Stimulated activated CD8-positive, alpha-beta memory T cell treated with anti-CD3 and anti-CD28 coated beads, Interleukin-7, amount 100 ng/mL, for 48 hours (primary cell): ENCODE measurements at regions not wholly inside any gene's neighbourhood (a gene's known extent, or its start where the extent isn't known, plus 50 kb on each side); places are given as distances from the start of the nearest gene placed in this dataset.
"Not testable (repeated sequence)": the region's sequence is repeated elsewhere in the genome, so short reads cannot be mapped to it uniquely, and the experiment has no call there.

Experiments
- DNase-seq, 2 donors: peaks; one replicate each; pipeline ENCODE4 v3.0.0-alpha.2; 2020; ENCODE audit warnings: low read depth in 1 of 2; ENCODE audit errors: extremely low read depth in 1 of 2

DNA sequence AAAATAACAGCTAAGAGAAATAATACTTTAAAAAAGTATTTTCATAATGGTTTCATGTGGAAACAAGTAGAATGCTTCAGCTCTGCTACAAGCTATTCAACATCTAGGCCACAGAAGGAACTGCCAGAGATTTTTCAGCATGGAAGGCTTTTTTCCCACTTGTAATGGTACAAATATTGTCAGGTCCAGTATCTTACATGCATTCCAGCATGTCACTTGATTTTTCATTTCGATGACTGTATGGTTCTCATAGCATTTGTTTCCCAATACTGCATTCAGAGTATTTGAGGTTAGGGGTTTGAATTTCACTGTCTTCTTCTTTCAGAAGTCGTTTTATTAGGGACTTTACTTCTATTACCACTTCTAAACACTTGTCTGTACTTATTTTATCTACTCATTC lies 1701.5 kb upstream of the FLRT2 start:
- no peak for DNase-seq

DNA sequence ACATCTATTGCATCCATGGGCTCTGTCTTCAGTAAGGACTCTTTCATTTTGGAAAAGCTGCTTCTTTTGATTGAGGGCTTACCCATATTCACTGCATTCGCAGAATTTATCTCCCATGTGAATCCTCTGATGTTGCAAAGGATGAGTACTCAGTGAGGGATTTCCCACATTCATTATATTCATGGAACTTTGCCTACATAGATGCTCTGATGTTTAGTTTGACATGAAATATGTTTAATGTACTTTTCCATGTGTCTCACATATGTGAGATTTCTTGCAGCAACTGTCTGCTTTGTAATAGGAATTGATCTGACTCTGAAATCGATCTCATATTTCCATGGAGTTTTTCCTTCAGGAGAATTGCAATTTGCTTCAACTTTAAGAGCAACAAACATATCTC lies 1699.6 kb upstream of the FLRT2 start:
- no peak for DNase-seq

DNA sequence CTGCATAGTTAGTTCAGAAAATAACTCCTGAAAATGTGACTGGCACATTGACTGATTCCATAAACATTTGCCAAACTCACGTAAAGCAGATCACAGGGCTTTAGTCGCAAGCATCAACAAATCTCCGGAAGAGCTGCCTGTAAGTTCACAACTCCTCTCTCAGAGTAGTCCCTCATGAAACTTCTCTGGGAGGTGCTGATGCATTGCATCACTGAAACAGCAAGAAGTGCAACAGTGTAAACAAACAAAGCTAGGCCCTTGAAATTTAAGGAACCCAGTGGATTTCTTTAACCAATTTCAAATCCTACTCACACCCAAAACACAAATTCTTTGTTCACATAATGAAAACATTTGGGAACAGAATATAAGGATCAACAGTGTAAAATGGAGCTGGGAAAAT lies 1691.7 kb upstream of the FLRT2 start:
- no peak for DNase-seq

DNA sequence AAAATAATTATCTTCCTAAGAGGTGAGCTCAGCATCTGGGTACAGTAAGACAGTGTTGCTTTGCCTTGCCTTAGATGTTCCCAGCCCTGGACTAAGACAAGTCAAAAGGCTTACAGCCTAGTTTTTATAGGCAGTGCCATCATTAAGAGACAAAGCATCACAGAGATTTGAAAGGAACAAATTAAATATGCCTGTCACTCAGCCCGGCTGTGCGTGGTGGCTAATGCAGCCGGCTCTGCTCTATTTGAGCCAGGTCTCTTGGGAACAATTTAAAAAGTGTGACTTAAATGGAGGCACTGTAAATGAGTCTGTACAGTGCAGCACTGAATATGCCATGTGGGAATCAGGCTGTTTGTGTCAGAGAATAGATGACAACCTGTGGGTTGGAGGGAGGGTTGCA lies 1687.4 kb upstream of the FLRT2 start:
- no peak for DNase-seq

DNA sequence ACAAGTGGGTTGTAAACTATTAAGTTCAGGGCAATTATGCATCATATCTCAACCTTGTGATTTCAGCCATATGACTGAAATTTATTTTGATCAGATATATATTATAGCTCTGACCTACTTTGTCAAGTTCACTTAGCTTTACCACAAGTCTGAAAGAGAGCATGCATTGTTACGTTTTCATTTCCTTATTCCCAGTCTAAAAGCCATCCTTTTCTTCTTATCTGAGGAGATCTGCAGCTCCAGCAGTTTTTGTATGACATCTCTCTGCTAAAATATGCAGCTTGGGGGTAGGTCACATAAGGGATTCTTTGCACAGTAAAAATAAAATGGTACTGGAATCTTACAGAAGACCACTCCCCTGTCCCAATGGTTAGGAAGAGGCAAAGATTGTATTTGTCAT lies 1682.8 kb upstream of the FLRT2 start:
- DNase-seq, result no peak

DNA sequence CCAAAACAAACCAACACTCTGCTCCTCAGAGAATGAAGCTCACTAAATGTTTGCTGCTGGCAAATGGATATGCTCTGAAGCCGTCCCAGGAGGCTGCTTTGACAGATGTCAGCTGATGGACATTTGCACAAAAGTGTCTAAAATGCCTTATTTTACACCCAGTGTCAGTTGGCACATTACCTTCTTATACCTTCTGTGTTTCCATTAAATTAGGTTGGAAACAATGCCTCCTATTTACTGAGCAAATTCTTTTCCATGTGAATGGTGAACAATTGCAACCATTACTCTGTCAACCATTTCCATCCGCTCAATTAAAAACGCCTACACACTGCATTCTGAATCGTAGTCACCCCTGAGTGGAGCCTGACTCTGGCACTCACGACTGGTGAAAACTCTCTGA lies 1679.9 kb upstream of the FLRT2 start:
- no peak for DNase-seq

DNA sequence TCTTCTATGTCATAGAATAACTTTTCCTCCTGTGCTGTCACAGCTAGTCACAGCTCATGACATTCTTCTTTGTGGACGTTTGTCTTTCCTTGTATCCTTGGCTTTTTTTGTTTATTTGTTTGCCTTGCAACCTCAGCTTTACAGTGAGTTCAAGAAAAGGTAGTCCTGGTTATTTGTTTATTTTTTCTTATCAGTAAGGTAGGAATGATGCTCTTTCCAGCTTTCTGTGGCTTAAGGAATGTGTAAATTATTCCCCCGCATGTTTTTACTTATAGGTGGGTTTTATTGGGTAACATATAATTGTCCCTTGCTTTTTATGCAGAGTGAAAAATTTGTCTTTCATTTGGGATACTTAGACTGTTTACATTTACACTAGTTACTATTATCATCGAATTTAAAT lies 1673.6 kb upstream of the FLRT2 start:
- no peak for DNase-seq

DNA sequence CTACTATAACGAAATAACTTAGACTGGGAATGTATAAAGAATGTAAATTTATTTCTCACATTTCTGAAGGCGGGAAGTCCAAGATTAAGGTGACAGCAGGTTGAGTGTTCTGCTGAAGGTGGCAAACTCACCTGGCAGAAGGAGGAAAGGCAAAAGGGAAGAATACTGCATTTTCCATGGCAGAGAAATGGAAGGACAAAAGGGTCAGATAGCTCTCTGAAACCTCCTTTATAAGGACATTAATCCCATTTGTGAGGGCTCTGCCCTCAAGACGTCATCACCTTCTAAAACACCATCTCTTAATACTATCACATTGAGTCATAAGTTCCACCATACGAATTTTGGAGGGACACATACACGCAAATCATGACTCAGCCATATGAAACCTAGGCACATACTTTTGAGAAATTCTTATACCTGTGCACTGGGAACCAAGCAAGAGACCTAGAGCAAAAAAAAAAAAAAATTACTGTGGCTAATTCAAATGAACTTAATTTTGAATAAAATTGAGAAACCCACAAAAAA lies 1669.3 kb upstream of the FLRT2 start:
- no peak for DNase-seq

DNA sequence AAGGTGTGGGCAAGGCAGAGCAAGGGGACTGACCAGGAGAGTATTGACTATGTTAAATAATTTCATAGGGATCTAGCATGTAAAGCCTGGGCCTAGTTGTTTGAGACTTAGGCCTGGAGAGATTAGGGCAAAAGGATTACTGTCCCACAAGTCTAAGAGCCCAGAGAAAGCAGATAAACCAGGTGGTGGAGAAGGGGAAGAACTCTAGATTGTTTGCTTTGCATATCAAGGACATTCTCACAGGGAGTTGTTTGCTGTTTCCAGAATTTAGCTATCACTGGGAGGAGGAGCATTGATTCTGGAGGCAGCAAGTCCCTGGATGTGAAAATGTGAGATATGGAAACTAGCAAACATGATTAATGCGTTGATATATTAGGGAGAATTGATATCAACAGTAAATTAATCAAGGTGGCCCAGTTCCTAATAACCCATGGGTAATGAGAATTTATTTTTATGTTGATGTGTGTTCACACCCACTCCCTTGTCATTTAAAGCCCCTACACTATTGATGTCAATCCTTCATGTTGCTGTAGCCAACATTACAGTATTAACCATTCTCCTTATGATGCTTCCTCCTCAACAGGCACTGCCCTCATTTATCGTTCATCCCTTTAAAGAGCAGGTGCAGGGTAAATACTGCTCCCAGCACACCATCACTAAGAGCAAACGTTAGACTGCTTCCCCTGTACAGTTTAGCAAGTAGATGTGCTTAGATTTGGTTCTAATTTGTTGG lies 1666.7 kb upstream of the FLRT2 start:
- no peak for DNase-seq

DNA sequence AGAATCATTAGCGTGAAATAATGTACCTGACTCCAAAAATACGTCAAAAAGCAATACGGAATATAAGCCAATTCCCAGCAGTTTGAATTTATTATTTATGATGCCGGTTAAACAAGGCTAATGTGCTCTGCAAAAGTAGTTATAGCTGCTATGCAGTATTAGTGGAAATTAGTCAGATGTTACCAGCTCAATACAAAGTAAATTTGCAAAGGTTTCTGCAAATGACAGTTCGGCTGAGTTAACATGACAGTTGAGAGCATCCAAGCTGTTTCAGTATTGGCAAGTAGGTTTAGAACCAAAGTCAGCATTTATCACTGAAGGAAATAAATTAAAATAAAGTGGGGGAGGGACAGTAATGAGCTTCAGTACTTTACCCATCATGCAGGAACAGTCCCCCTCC lies 1665.8 kb upstream of the FLRT2 start:
- DNase-seq, result no peak

DNA sequence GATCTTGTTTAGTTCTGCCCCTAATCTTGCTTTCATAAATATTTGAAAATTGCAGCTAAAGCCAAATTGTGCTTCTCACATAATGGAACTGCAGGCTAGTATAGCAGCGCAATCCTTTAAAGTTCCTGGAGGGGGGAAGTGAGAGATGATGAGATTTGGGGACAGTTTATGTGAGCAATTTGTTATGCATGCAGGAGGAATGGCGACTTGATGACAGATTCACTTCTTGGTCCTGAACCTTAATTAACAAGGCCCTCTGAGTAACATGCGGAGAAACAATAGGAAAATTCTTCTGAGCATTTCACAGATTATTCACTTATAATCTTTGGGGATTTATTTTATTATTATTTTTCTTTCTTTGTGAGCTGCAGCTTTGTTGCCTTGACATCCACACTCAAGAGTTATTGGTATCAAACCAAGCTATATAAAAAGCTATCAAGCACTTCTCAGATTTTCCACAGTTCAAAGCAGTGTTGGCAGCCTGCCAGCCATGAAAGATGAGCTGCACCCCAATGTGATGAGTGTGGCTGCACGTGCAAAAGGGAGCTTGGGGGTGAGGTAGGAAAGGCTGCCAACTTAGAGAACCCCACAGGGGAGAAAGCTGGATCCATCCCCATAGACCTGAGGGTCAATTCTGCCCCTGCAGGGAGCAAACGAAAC lies 1662.2 kb upstream of the FLRT2 start:
- no peak for DNase-seq

DNA sequence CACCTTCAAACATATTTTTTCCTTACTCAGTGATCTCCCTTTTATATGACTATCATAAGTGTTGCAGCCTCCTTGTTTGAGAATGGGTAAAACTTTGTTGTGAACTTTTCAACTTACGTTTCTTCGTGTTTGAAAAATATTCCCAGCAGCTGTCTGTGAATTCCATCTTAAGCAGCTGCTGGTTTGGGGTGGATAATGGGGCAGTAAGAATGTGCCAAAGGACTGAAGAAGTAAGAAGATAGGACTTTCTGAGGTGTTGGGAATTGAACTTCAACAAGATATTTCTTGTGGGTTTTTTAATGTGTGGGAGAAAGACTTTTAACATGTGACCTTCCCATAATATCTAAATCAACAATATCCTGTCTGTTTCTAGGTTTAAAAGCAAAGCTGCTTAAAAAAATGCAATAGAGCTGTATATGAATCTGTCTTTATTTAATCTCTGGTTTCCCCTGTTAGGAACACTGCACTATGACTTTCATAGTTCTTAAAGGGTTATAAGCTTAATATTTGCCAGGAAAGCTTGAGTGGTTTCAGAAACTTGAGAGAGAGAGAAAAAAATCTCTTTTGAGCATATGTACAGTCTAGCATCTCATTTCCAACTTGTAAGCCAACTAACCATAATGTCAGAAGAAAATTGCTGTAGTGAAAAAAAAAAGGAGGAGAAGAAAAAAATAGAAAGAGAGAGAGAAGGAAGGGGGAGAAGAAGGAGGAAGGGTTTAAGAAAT lies 1659.2 kb upstream of the FLRT2 start:
- no peak for DNase-seq

DNA sequence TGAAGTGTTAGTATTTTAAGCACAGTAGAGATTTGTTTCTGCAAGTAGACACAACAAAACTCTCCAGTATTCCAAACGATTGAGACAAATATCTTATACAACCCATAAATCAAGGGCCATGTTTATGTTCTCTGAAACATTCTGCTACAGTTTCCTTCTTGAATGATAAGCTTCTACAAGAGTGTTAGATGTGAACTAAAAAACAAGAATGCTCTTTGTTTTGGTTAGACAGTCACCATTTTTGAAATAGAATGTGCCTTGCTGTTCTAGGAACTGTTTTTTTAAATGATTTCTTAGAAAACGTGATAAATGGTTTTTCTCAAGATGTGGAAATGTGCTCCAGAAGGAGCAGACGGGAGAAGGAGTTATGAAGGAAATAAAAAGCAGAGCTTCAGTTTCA lies 1656.3 kb upstream of the FLRT2 start:
- DNase-seq, result no peak

DNA sequence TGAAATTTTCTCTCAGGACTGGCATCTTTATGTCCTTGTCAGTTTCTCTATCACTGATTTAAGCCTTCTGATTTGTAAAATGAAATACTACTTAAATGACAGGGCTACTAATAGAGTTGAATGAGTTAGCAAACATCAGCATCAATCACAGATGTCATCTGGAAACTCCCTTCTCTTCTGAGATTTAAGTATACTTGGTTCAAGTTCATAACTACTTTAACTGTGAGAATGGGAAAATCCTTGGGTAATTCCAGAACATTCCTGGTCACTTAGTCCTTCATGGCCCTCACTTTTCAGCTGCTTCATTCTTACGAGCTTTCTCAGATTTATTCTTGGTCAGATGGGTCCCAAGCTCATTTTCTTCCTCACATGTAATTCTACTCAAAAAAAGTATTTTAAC lies 1655.3 kb upstream of the FLRT2 start:
- no peak for DNase-seq

DNA sequence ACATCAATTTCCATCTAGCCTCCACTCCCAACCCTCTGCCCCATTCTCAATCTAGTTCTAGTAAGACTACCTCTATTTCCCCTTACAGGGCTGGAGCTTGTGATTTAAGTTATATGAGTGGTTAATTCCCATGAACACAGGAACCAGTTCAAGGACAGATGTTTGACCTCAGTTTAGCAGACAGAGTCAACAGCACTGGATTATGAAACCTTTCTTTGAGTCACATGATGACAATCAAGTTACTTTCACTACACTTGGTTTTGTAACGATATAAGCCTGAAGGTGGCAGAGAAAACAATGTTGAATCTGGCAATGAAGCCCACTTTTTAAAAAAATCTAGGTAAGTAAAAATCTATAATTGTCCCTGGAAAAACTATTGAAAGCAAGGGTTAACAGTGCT lies 1646.2 kb upstream of the FLRT2 start:
- no peak for DNase-seq

DNA sequence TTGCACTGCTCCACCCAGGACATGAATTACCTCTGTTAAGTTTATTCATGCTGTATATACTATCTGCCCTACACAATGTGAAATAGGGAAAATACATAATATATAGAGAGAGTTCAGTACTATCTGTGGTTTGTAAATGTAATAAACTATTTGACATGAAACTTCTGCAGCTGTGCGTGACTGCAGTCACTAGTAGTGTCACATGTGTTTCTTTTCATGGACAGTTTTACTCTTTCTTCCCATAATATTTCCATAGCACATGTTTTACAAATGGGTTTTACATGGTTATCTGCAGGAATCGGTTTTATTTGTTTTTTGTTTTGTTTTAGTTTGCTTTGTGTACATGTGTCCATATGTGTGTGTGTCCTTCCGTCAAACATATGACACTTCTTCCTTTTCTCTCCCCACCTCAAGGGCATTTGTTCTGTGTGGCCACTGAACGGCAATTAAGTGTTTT lies 1644.1 kb upstream of the FLRT2 start:
- DNase-seq, result no peak

DNA sequence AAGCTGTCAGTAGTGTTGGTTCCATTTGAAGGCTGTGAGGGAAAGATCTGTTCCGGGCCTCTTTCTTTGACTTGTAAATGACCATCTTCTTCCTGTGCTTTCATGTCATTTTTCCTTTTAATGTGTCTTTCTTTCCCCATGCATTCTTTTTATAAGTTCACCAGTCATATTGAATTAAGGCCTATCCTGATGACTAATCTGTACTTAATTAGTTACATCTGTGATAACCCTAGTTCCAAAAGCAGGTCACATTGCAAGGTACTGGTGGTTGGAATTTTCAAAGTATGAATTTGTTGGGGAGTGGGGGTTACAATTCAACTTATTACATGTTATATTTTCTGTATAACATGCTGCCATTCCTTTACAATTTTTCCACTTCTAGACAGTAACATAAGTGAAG lies 1642.1 kb upstream of the FLRT2 start:
- no peak for DNase-seq

DNA sequence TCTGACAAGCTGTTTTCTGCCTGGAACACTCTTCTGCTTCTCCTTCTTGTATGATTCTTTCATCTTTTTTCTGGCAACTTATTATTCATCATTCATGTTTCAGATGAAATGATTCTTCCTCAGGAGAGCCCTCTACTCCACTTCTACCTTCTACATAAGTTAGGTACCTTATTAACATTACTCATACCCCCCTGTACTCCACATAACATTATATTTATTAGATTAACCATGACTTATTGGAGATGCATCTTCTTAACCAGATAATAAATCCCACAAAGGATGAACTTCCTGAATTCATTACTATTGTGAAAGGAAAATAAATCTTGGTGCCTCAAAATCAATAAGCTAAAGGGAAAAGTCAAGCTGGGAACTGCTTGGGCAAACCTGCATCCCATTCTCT lies 1636.5 kb upstream of the FLRT2 start:
- no peak for DNase-seq

DNA sequence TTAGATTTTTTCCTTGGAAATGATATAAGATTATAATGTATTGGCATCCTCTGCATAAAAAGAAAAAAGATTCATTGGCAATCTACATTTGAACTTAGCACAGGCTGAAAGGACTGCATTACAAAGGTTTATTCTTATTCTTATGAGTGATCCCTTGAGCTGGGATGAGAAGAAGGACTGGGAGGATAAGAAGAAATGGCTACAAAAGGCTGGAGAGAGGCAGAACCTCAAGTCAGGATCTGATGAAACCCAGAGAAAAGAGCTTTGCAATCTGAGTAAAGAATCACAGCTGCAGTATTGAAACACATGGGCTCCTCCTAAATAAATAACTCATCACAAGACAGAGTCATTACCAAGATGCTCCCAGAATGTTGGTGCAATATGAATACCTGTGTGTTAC lies 1635.4 kb upstream of the FLRT2 start:
- DNase-seq, result no peak

DNA sequence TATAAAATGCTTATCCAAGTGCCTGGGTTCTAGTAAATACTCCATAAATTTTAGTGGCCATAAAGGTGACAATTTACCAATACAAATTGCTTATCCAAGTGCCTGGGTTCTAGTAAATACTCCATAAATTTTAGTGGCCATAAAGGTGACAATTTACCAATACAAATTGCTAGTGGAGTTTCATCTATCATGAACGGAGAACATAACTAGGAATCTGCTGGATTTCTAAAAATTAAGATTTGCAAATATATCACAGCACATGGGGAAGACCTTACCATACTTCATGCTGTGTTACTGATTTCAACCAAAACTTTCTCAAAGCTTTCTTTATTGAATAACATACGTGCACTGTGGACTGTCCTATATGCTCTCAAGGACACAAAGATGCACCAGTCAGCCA lies 1631.4 kb upstream of the FLRT2 start:
- not testable (repeated sequence) for DNase-seq

DNA sequence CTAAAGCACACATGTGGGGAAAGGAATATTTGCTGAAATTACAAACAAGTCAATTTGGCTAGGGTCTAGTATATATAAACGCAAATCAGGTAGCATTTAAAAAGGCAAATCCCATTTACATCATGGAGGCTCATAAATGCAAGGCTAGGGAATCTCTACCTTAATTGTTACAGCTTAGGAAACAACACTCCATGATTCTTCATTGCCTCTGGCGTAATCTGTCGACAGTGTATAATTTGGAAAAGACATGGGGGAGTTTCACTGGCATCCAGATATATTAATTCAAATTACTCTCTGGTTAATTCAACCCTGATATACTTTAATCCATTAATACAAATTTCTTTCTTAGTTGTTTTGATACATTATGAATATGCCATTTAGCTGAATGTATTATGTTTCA lies 1630.2 kb upstream of the FLRT2 start:
- no peak for DNase-seq

DNA sequence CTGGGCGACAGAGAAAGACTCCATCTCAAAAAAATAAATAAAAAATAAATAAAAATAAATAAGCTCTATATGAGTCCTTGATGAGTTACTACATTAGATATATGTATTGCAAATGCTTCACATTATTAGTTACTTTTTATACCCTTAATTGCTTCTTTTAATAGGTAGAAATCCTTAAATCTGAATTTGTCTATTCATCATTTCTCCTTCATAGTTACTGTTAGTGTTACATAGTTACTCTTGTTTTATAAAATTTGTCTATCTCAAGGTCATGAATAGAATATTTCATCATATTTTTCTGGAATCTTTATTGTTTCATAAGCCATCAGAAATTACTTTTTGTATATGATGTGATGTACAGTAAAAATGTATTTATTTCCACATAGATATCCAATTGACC lies 1624.8 kb upstream of the FLRT2 start:
- DNase-seq, result no peak
